Gastroesophageal sphincter (tissue), 3 donors: ENCODE measurements at regions not wholly inside any gene's neighbourhood (a gene's known extent, or its start where the extent isn't known, plus 50 kb on each side); places are given as distances from the start of the nearest gene placed in this dataset.

Source experiments
- CTCF ChIP-seq, 4 experiments: fragments of 200-600 bp in 2 of 4; fragments of 450-650 bp in 2 of 4; sonication (generic) in 1 of 4; IDR thresholded peaks; one replicate each; pipeline ENCODE4 v1.5.1; 2017 to 2019; ENCODE audit warnings: antibody characterized with exemption in 4 of 4, mild to moderate bottlenecking in 2 of 4, moderate library complexity in 2 of 4
- POLR2AphosphoS5 ChIP-seq: sonication (generic); formaldehyde crosslinking; IDR thresholded peaks from one replicate; pipeline ENCODE4 v1.6.1; 2017; ENCODE audit warnings: antibody characterized with exemption

GRCh38 chr13:99722338-99722818 lies 221.1 kb downstream of the TM9SF2 start:
- TF ChIP-seq CTCF (IDR thresholded peaks at IDR 0.05) (no peak), POLR2AphosphoS5 (no peak)
